H1 (cell line): ENCODE measurements at regions not wholly inside any gene's neighbourhood (a gene's known extent, or its start where the extent isn't known, plus 50 kb on each side); places are given as distances from the start of the nearest gene placed in this dataset.

Experiments
- CTCF ChIA-PET: fragments of 300-600 bp; sonication (Branson Sonifier 250); formaldehyde crosslinking; loops from one replicate; lab custom pipeline; 2021; ENCODE audit not compliant: partially characterized antibody; lab: Charles Lee
- POLR2A ChIA-PET: fragments of 300-600 bp; sonication (Branson Sonifier 250); formaldehyde crosslinking; loops from one replicate; lab custom pipeline; 2021; ENCODE audit warnings: inconsistent platforms; ENCODE audit not compliant: partially characterized antibody; lab: Charles Lee
- DNase-seq, 2 experiments: peaks; one replicate each; pipeline versions ENCODE4 v3.0.0 to v3.0.0-alpha.2; 2010 to 2022; ENCODE audit warnings: low spot score in 2 of 2, low read depth in 1 of 2, mixed read lengths in 1 of 2
- FAIRE-seq: peaks from 2 replicates; lab custom pipeline; 2011; peaks lifted over from hg19 to GRCh38; lab: Jason Lieb, UNC
- H2AFZ ChIP-seq: 2 replicates; pipeline ENCODE4 v1.8.1; 2012; ENCODE audit warnings: low read length, inconsistent platforms
- H2AK5ac ChIP-seq: 2 replicates; pipeline ENCODE4 v1.6.1; 2013; ENCODE audit warnings: low read depth, low read length
- H2BK120ac ChIP-seq: replicated peaks from 2 replicates; pipeline ENCODE3; 2013; ENCODE audit warnings: low read depth, low read length, inconsistent platforms
- H2BK12ac ChIP-seq: 2 replicates; pipeline ENCODE4 v1.6.1; 2013; ENCODE audit warnings: low read depth, low read length
- H2BK15ac ChIP-seq: 2 replicates; pipeline ENCODE4 v1.6.1; 2013; ENCODE audit warnings: low read length
- H2BK20ac ChIP-seq: 2 replicates; pipeline ENCODE4 v1.6.1; 2013; ENCODE audit warnings: low read length
- H2BK5ac ChIP-seq: 2 replicates; pipeline ENCODE4 v1.6.1; 2013; ENCODE audit warnings: low read depth, low read length
- H3K14ac ChIP-seq: 2 replicates; pipeline ENCODE4 v1.6.1; 2013; ENCODE audit warnings: inconsistent platforms; ENCODE audit not compliant: insufficient read length
- H3K18ac ChIP-seq: 2 replicates; pipeline ENCODE4 v1.6.1; 2013; ENCODE audit warnings: low read length; ENCODE audit errors: extremely low read depth
- H3K23ac ChIP-seq: 2 replicates; pipeline ENCODE4 v1.6.1; 2013; ENCODE audit warnings: inconsistent platforms; ENCODE audit not compliant: insufficient read length
- H3K23me2 ChIP-seq: 2 replicates; pipeline ENCODE4 v1.6.1; 2013; ENCODE audit warnings: low read depth, low read length
- H3K27ac ChIP-seq: 2 replicates; pipeline ENCODE4 v1.6.1; 2011; ENCODE audit warnings: low read depth, low read length, inconsistent platforms
- H3K27me3 ChIP-seq, 4 experiments: replicated peaks in 1 of 4; 1 replicate in 1 of 4; 2 replicates in 3 of 4; pipeline versions ENCODE4 v1.6.1 to v1.8.1; 2011 to 2013; ENCODE audit warnings: low read length in 3 of 4, mild to moderate bottlenecking in 3 of 4, inconsistent platforms in 2 of 4, mixed read lengths in 2 of 4, moderate library complexity in 1 of 4; ENCODE audit not compliant: control insufficient read depth in 3 of 4, insufficient read depth in 3 of 4; ENCODE audit errors: extremely low read depth in 1 of 4
- H3K36me3 ChIP-seq, 4 experiments: 2 replicates each; pipeline versions ENCODE4 v1.6.1 to v1.8.1; 2011 to 2013; ENCODE audit warnings: mild to moderate bottlenecking in 4 of 4, low read length in 3 of 4, moderate library complexity in 2 of 4, control low read depth in 1 of 4, inconsistent platforms in 1 of 4; ENCODE audit not compliant: insufficient read depth in 4 of 4, control insufficient read depth in 2 of 4
- H3K4ac ChIP-seq: replicated peaks from 2 replicates; pipeline ENCODE3; 2013; ENCODE audit warnings: low read length, low read depth, mixed read lengths, inconsistent platforms; ENCODE audit not compliant: insufficient read length
- H3K4me1 ChIP-seq, 4 experiments: replicated peaks in 1 of 4; 1 replicate in 1 of 4; 2 replicates in 3 of 4; pipeline versions ENCODE4 v1.6.1 to v1.8.1; 2011 to 2013; ENCODE audit warnings: low read length in 3 of 4, inconsistent platforms in 2 of 4, mixed read lengths in 1 of 4; ENCODE audit not compliant: insufficient read depth in 4 of 4, control insufficient read depth in 3 of 4
- H3K4me2 ChIP-seq, 2 experiments: 2 replicates each; pipeline versions ENCODE4 v1.6.1 to v1.8.1; 2011 to 2013; ENCODE audit warnings: low read depth in 2 of 2, low read length in 2 of 2, control low read depth in 1 of 2, inconsistent platforms in 1 of 2, mild to moderate bottlenecking in 1 of 2; ENCODE audit not compliant: insufficient read depth in 1 of 2
- H3K4me3 ChIP-seq, 4 experiments: fragments of 200-600, 300-600 bp in 1 of 4; sonication (generic), shearing (Covaris generic), sonication (Bioruptor Twin) in 1 of 4; 2 replicates each; pipeline versions ENCODE4 v1.5.1 to v1.8.1; 2011 to 2016; ENCODE audit warnings: low read length in 4 of 4, low read depth in 3 of 4, control low read depth in 2 of 4, inconsistent platforms in 2 of 4, mild to moderate bottlenecking in 2 of 4, mixed read lengths in 1 of 4, moderate library complexity in 1 of 4; ENCODE audit not compliant: insufficient read depth in 2 of 4; ENCODE audit errors: extremely low read depth in 1 of 4
- H3K56ac ChIP-seq: replicated peaks from 2 replicates; pipeline ENCODE3; 2013; ENCODE audit warnings: low read depth, mild to moderate bottlenecking, mixed read lengths, low read length, inconsistent platforms; ENCODE audit not compliant: insufficient read length
- H3K79me1 ChIP-seq: 2 replicates; pipeline ENCODE4 v1.6.1; 2013; ENCODE audit warnings: low read depth, low read length, control low read depth
- H3K79me2 ChIP-seq, 2 experiments: 2 replicates each; pipeline versions ENCODE4 v1.6.1 to v1.8.1; 2012 to 2013; ENCODE audit warnings: low read length in 2 of 2, mild to moderate bottlenecking in 2 of 2, inconsistent platforms in 1 of 2; ENCODE audit not compliant: insufficient read depth in 2 of 2, control insufficient read depth in 1 of 2
- H3K9ac ChIP-seq, 4 experiments: replicated peaks in 1 of 4; 1 replicate in 1 of 4; 2 replicates in 3 of 4; pipeline versions ENCODE4 v1.6.1 to v1.8.1; 2011 to 2013; ENCODE audit warnings: low read depth in 3 of 4, low read length in 3 of 4, control low read depth in 2 of 4, mild to moderate bottlenecking in 2 of 4, moderate library complexity in 2 of 4, inconsistent platforms in 1 of 4; ENCODE audit errors: extremely low read depth in 1 of 4
- H3K9me3 ChIP-seq, 2 experiments: 2 replicates each; pipeline versions ENCODE4 v1.6.1 to v1.8.1; 2012 to 2013; ENCODE audit warnings: mild to moderate bottlenecking in 2 of 2, moderate library complexity in 2 of 2, control low read depth in 1 of 2, inconsistent platforms in 1 of 2, low read depth in 1 of 2, low read length in 1 of 2, mixed read lengths in 1 of 2; ENCODE audit not compliant: insufficient read depth in 2 of 2
- H4K20me1 ChIP-seq, 2 experiments: replicated peaks in 1 of 2; 2 replicates each; pipeline versions ENCODE3 to v1.8.1; 2011 to 2013; ENCODE audit warnings: inconsistent platforms in 2 of 2, low read length in 2 of 2, mild to moderate bottlenecking in 1 of 2; ENCODE audit not compliant: insufficient read depth in 2 of 2, control insufficient read depth in 1 of 2
- H4K5ac ChIP-seq: 2 replicates; pipeline ENCODE4 v1.6.1; 2013; ENCODE audit warnings: low read length, low read depth, mixed read lengths, inconsistent platforms; ENCODE audit not compliant: insufficient read length
- H4K8ac ChIP-seq: 2 replicates; pipeline ENCODE4 v1.8.0; 2013; ENCODE audit warnings: mild to moderate bottlenecking, moderate library complexity, low read length, inconsistent platforms; ENCODE audit not compliant: insufficient read depth; ENCODE audit errors: extremely low read depth
- H4K91ac ChIP-seq: replicated peaks from 2 replicates; pipeline ENCODE3; 2013; ENCODE audit warnings: low read length, mixed read lengths, inconsistent platforms; ENCODE audit not compliant: insufficient read length
- ASH2L ChIP-seq: fragments of 200-600, 300-600 bp; sonication (generic); IDR thresholded peaks from one replicate; pipeline ENCODE4 v1.7.1; 2017; ENCODE audit warnings: low read length
- ATF2 ChIP-seq: IDR thresholded peaks from 2 replicates; pipeline ENCODE4 v1.6.1; 2012; ENCODE audit warnings: low read length, inconsistent platforms
- MAFK ChIP-seq: IDR thresholded peaks from 2 replicates; pipeline ENCODE4 v1.6.1; 2012; ENCODE audit warnings: low read depth, mild to moderate bottlenecking, improper control_type of control experiment, low read length
- RAD21 ChIP-seq, 2 experiments: IDR thresholded peaks in 1 of 2; conservative IDR thresholded peaks in 1 of 2; 2 replicates each; pipeline ENCODE4 v1.6.1; 2011; ENCODE audit warnings: low read depth in 2 of 2, low read length in 2 of 2, improper control_type of control experiment in 1 of 2, inconsistent platforms in 1 of 2, mild to moderate bottlenecking in 1 of 2, moderate library complexity in 1 of 2
- RNF2 ChIP-seq: fragments of 200-900, 300-1000 bp; sonication (generic); IDR thresholded peaks from 2 replicates; pipeline ENCODE4 v1.7.1; 2016; ENCODE audit warnings: borderline replicate concordance, low read depth, mild to moderate bottlenecking, antibody characterized with exemption, low read length; ENCODE audit not compliant: poor library complexity, severe bottlenecking; ENCODE audit errors: missing control alignments
- SP1 ChIP-seq: IDR thresholded peaks from 2 replicates; pipeline ENCODE4 v1.6.1; 2011; ENCODE audit warnings: low read depth, low read length
- WGBS, 2 experiments: shearing (Covaris generic) in 1 of 2; methylation state at CpG; one replicate each; pipeline versions ENCODE4 v1.1.6 to v1.1.7; 2013 to 2015; ENCODE audit warnings: low lambda C conversion rate in 2 of 2, mixed read lengths in 2 of 2, inconsistent platforms in 1 of 2, low coverage in 1 of 2, missing lambda C conversion rate in 1 of 2; ENCODE audit not compliant: insufficient replicate concordance in 2 of 2, insufficient coverage in 1 of 2, insufficient read length in 1 of 2; ENCODE audit errors: extremely low coverage in 1 of 2, missing lambda C conversion rate in 1 of 2; 5-methylcytosine and 5-hydroxymethylcytosine counted together

- H3K9ac ChIP-seq = no peak overlapping the region
- H3K14ac ChIP-seq = no peak overlapping the region
- H3K56ac ChIP-seq = no peak overlapping the region
- 92% methylated on average over 2 of the region's 2 CpGs; no CpG with 5 or more reads in 1 of the 2 experiments for WGBS, 2 experiments
- no peaks in the 10 kb centered on the region for H3K36me3 ChIP-seq
- H2BK12ac ChIP-seq = no peak overlapping the region
- no peak overlapping the region for H4K91ac ChIP-seq
- H2AFZ ChIP-seq = no peak overlapping the region; the same call in 1 of the 2 replicates
- H3K9me3 ChIP-seq = no peaks in the 10 kb centered on the region
- ChIA-PET POLR2A (no interaction called here), CTCF (interaction anchor here (0.6 kb wide), 1 partner anchor 10 kb away, joined by 3 read pairs; no protein-coding TSS in a partner anchor)
- no peak overlapping the region for H3K18ac ChIP-seq
- H3K4me1 ChIP-seq = no peaks in the 10 kb centered on the region
- no peak overlapping the region for H3K4me3 ChIP-seq
- H4K5ac ChIP-seq = no peak overlapping the region
- H3K23me2 ChIP-seq = no peaks in the 10 kb centered on the region
- no peak overlapping the region for H3K23ac ChIP-seq
- H4K8ac ChIP-seq = no peak overlapping the region
- no peak overlapping the region for H3K4me2 ChIP-seq
- H3K79me2 ChIP-seq = no peaks in the 10 kb centered on the region
- FAIRE-seq = no peak
- no peak for DNase-seq
- no peaks in the 10 kb centered on the region for H3K27me3 ChIP-seq
- H2BK20ac ChIP-seq = no peak overlapping the region
- H2BK5ac ChIP-seq = no peak overlapping the region
- H4K20me1 ChIP-seq = no peaks in the 10 kb centered on the region
- no peak overlapping the region for H3K4ac ChIP-seq
- H2AK5ac ChIP-seq = no peak overlapping the region
- no peak overlapping the region for H3K27ac ChIP-seq
- no peaks in the 10 kb centered on the region for H3K79me1 ChIP-seq
- H2BK15ac ChIP-seq = no peak overlapping the region
- H2BK120ac ChIP-seq = no peak overlapping the region
- TF ChIP-seq ASH2L (no peak), MAFK (no peak), SP1 (no peak), RAD21 (IDR thresholded peaks at IDR 0.05 in 1 of 2, conservative IDR thresholded peaks at IDR 0.05 in 1 of 2; ENCODE audit: low read depth in 2 of 2, low read length in 2 of 2) (no peak), RNF2 (no peak), ATF2 (no peak)
These were observed 1037.3 kb downstream of the SI start for GRCh38 chr3:164040991-164041390.
